Endothelial cell of umbilical vein (primary cell): ENCODE measurements at regions not wholly inside any gene's neighbourhood (a gene's known extent, or its start where the extent isn't known, plus 50 kb on each side); places are given as distances from the start of the nearest gene placed in this dataset.

Source experiments
- BruUV-seq: library from RNA; stranded (reverse); fragments of 400-500 nt; replicated peaks from 2 replicates; lab custom pipeline; 2021; lab: Mats Ljungman, UMichigan
- CTCF ChIA-PET: fragments of 300-600, 350-600 bp; sonication (Branson Sonifier 250); formaldehyde crosslinking; loops from one replicate; lab custom pipeline; 2021; ENCODE audit warnings: antibody characterized with exemption, inconsistent platforms; lab: Charles Lee
- POLR2A ChIA-PET: fragments of 300-600, 350-600 bp; sonication (Branson Sonifier 250); formaldehyde crosslinking; loops from one replicate; lab custom pipeline; 2021; ENCODE audit warnings: antibody characterized with exemption, inconsistent platforms; lab: Charles Lee
- DNase-seq: peaks from one replicate; pipeline ENCODE4 v3.0.0-alpha.2; 2011; ENCODE audit warnings: low read depth, low spot score
- FAIRE-seq: peaks from 2 replicates; lab custom pipeline; 2011; peaks lifted over from hg19 to GRCh38; lab: Jason Lieb, UNC
- H2AFZ ChIP-seq: 2 replicates; pipeline ENCODE4 v1.6.0; 2012; ENCODE audit warnings: low read depth, low read length, control low read depth, inconsistent platforms
- H3K27ac ChIP-seq: 2 replicates; pipeline ENCODE4 v1.5.1; 2011; ENCODE audit warnings: low read depth, mild to moderate bottlenecking, control low read depth, low read length, moderate library complexity; ENCODE audit not compliant: insufficient read depth
- H3K27me3 ChIP-seq, 2 experiments: 2 replicates each; pipeline versions ENCODE4 v1.6.0 to v1.6.1; 2011; ENCODE audit warnings: low read length in 2 of 2, mixed read lengths in 1 of 2; ENCODE audit not compliant: control insufficient read depth in 2 of 2, insufficient read depth in 2 of 2
- H3K36me3 ChIP-seq, 2 experiments: 2 replicates in 1 of 2; 3 replicates in 1 of 2; pipeline ENCODE4 v1.5.1; 2011; ENCODE audit warnings: low read length in 2 of 2, mild to moderate bottlenecking in 1 of 2, moderate library complexity in 1 of 2; ENCODE audit not compliant: control insufficient read depth in 2 of 2, insufficient read depth in 2 of 2; ENCODE audit errors: extremely low read depth in 1 of 2
- H3K4me1 ChIP-seq: 3 replicates; pipeline ENCODE4 v1.5.1; 2011; ENCODE audit warnings: mild to moderate bottlenecking, low read length; ENCODE audit not compliant: control insufficient read depth, insufficient read depth; ENCODE audit errors: extremely low read depth
- H3K4me2 ChIP-seq: 2 replicates; pipeline ENCODE4 v1.6.1; 2011; ENCODE audit warnings: low read length, control low read depth, mixed read lengths; ENCODE audit not compliant: insufficient read depth
- H3K4me3 ChIP-seq, 3 experiments: fragments of 200-600 bp in 1 of 3; sonication (generic), shearing (Covaris generic) in 1 of 3; replicated peaks in 1 of 3; 2 replicates each; pipeline ENCODE4 v1.5.1; 2011 to 2016; ENCODE audit warnings: control low read depth in 3 of 3, low read length in 3 of 3, mild to moderate bottlenecking in 2 of 3, inconsistent platforms in 1 of 3, low read depth in 1 of 3, moderate library complexity in 1 of 3; ENCODE audit not compliant: insufficient read depth in 1 of 3
- H3K79me2 ChIP-seq: 2 replicates; pipeline ENCODE4 v1.6.0; 2012; ENCODE audit warnings: low read length, inconsistent platforms; ENCODE audit not compliant: control insufficient read depth, insufficient read depth
- H3K9ac ChIP-seq: replicated peaks from 2 replicates; pipeline ENCODE3; 2011; ENCODE audit warnings: low read length, control low read depth; ENCODE audit not compliant: insufficient read depth; ENCODE audit errors: extremely low read depth
- H3K9me1 ChIP-seq: replicated peaks from 3 replicates; pipeline ENCODE4 v1.6.0; 2011; ENCODE audit warnings: mild to moderate bottlenecking, low read length; ENCODE audit not compliant: control insufficient read depth, insufficient read depth; ENCODE audit errors: extremely low read depth
- H3K9me3 ChIP-seq: replicated peaks from 2 replicates; pipeline ENCODE4 v1.5.1; 2012; ENCODE audit warnings: low read length, inconsistent platforms; ENCODE audit not compliant: control insufficient read depth, insufficient read depth
- H4K20me1 ChIP-seq: replicated peaks from 2 replicates; pipeline ENCODE3; 2011; ENCODE audit warnings: mild to moderate bottlenecking, low read length; ENCODE audit not compliant: control insufficient read depth, insufficient read depth; ENCODE audit errors: extremely low read depth
- CTCF ChIP-seq, 2 donors: IDR thresholded peaks; 1 replicate in 1 of 2; 2 replicates in 1 of 2; pipeline ENCODE4 v1.5.1; 2011; ENCODE audit warnings: low read length in 2 of 2, mild to moderate bottlenecking in 2 of 2, moderate library complexity in 2 of 2, control low read depth in 1 of 2, inconsistent platforms in 1 of 2, low read depth in 1 of 2; ENCODE audit not compliant: insufficient read depth in 1 of 2; ENCODE audit errors: extremely low read depth in 1 of 2
- EZH2 ChIP-seq: IDR thresholded peaks from 2 replicates; pipeline ENCODE4 v1.6.1; 2012; ENCODE audit warnings: borderline replicate concordance, low read depth, mild to moderate bottlenecking, moderate library complexity, low read length, inconsistent platforms; ENCODE audit not compliant: severe bottlenecking
- FOS ChIP-seq: IDR thresholded peaks from 2 replicates; pipeline ENCODE4 v1.6.1; 2011; ENCODE audit warnings: mild to moderate bottlenecking, low read length, moderate library complexity, borderline replicate concordance; ENCODE audit not compliant: insufficient read depth
- GATA2 ChIP-seq: IDR thresholded peaks from 2 replicates; pipeline ENCODE4 v1.7.0; 2011; ENCODE audit warnings: low read depth, mild to moderate bottlenecking, moderate library complexity, mixed read lengths, low read length; ENCODE audit not compliant: insufficient read length, insufficient read depth
- JUN ChIP-seq: IDR thresholded peaks from 2 replicates; pipeline ENCODE4 v1.6.1; 2011; ENCODE audit warnings: borderline replicate concordance, low read depth; ENCODE audit not compliant: insufficient read length, insufficient read depth
- MAX ChIP-seq: IDR thresholded peaks from 2 replicates; pipeline ENCODE4 v1.6.1; 2011; ENCODE audit not compliant: insufficient read depth, insufficient read length
- MYC ChIP-seq: IDR thresholded peaks from one replicate; pipeline ENCODE4 v1.6.1; 2011; ENCODE audit warnings: mild to moderate bottlenecking, low read depth, low read length
- POLR2A ChIP-seq: IDR thresholded peaks from 2 replicates; pipeline ENCODE4 v1.6.1; 2012; ENCODE audit warnings: low read depth, mild to moderate bottlenecking, control low read depth, low read length
- POLR2AphosphoS5 ChIP-seq: IDR thresholded peaks from 2 replicates; pipeline ENCODE4 v1.6.1; 2012; ENCODE audit warnings: low read depth, mild to moderate bottlenecking, control low read depth, low read length, moderate library complexity; ENCODE audit not compliant: insufficient read depth
- dilution Hi-C: fragments of 300-500 bp; cut with MboI; formaldehyde crosslinking; loops from one replicate; pipeline ENCODE4 v1.15.0; 2019; ENCODE audit warnings: low sequenced_read_pairs; ENCODE audit not compliant: extremely low pct_ligation_motif_present
- intact Hi-C: fragments of 100-400 bp; cut with micrococcal nuclease; formaldehyde crosslinking; loops from one replicate; pipeline ENCODE4 v1.10.0; 2022

- no peaks in the 10 kb centered on the region for H3K4me1 ChIP-seq
- no peak for FAIRE-seq
- no peaks in the 10 kb centered on the region for H3K79me2 ChIP-seq
- H2AFZ ChIP-seq: no peak overlapping the region
- DNase-seq: no peak
- H3K27me3 ChIP-seq: no peaks in the 10 kb centered on the region
- H3K4me3 ChIP-seq: no peak overlapping the region
- ChIA-PET POLR2A (no interaction called here), CTCF (no interaction called here)
- BruUV-seq: no TSS peak
- no peaks in the 10 kb centered on the region for H3K36me3 ChIP-seq
- no peak overlapping the region for H3K4me2 ChIP-seq
- dilution Hi-C loops: no loop called here
- H3K9ac ChIP-seq: no peak overlapping the region
- H4K20me1 ChIP-seq: no peaks in the 10 kb centered on the region
- H3K9me3 ChIP-seq: no peaks in the 10 kb centered on the region
- intact Hi-C loops: no loop called here
- TF ChIP-seq CTCF (IDR thresholded peaks at IDR 0.05; ENCODE audit: extremely low read depth in 1 of 2, insufficient read depth in 1 of 2, low read depth in 1 of 2, low read length in 2 of 2): no peak
- TF ChIP-seq EZH2: no peak
- no peak for TF ChIP-seq POLR2AphosphoS5
- no peak for TF ChIP-seq JUN
- no peak for TF ChIP-seq MYC
- TF ChIP-seq MAX: no peak
- no peak for TF ChIP-seq GATA2
- no peak for TF ChIP-seq FOS
- TF ChIP-seq POLR2A: no peak
- no peaks in the 10 kb centered on the region for H3K9me1 ChIP-seq
- no peak overlapping the region for H3K27ac ChIP-seq
Measured at GRCh38 chr2:240353086-240353798, 82.2 kb upstream of the GPC1 start.
